Mucosa of stomach (tissue), 1 donor: ENCODE measurements at regions not wholly inside any gene's neighbourhood (a gene's known extent, or its start where the extent isn't known, plus 50 kb on each side); places are given as distances from the start of the nearest gene placed in this dataset.

Experiments
- H3K27me3 ChIP-seq: one replicate; pipeline ENCODE4 v1.7.0; 2013; ENCODE audit warnings: mild to moderate bottlenecking, low read length; ENCODE audit not compliant: control insufficient read depth, insufficient read depth
- H3K36me3 ChIP-seq: one replicate; pipeline ENCODE4 v1.7.0; 2013; ENCODE audit warnings: low read length; ENCODE audit not compliant: control insufficient read depth, insufficient read depth
- H3K4me1 ChIP-seq: one replicate; pipeline ENCODE4 v1.7.0; 2013; ENCODE audit warnings: mild to moderate bottlenecking, low read length; ENCODE audit not compliant: control insufficient read depth, insufficient read depth
- H3K4me3 ChIP-seq: one replicate; pipeline ENCODE4 v1.7.0; 2013; ENCODE audit warnings: low read length
- H3K9ac ChIP-seq: one replicate; pipeline ENCODE4 v1.7.0; 2013; ENCODE audit warnings: mild to moderate bottlenecking, low read length, moderate library complexity
- H3K9me3 ChIP-seq: one replicate; pipeline ENCODE4 v1.7.0; 2013; ENCODE audit warnings: mild to moderate bottlenecking, low read length, moderate library complexity; ENCODE audit not compliant: control insufficient read depth
- donor health status: Pancreatic carcinoma.

- Histone ChIP-seq H3K9me3 (no peaks in the 10 kb centered on the region), H3K4me3 (no peak overlapping the region), H3K4me1 (no peaks in the 10 kb centered on the region), H3K36me3 (no peaks in the 10 kb centered on the region), H3K9ac (no peak overlapping the region), H3K27me3 (no peaks in the 10 kb centered on the region)
These were observed 183.4 kb upstream of the NBEA start for GRCh38 chr13:34758628-34759027.

- no peak overlapping the region for H3K9ac ChIP-seq
- H3K9me3 ChIP-seq = no peaks in the 10 kb centered on the region
- H3K4me1 ChIP-seq = no peaks in the 10 kb centered on the region
- H3K36me3 ChIP-seq = no peaks in the 10 kb centered on the region
- no peak overlapping the region for H3K4me3 ChIP-seq
- no peaks in the 10 kb centered on the region for H3K27me3 ChIP-seq
These were observed 179.8 kb upstream of the NBEA start for GRCh38 chr13:34762312-34762711.

GRCh38 chr13:34764246-34764645 lies 177.8 kb upstream of the NBEA start:
- Histone ChIP-seq H3K4me3 (no peak overlapping the region), H3K36me3 (no peaks in the 10 kb centered on the region), H3K9ac (no peak overlapping the region), H3K27me3 (no peaks in the 10 kb centered on the region), H3K4me1 (no peaks in the 10 kb centered on the region), H3K9me3 (no peaks in the 10 kb centered on the region)

GRCh38 chr13:34765446-34766180 lies 176.5 kb upstream of the NBEA start:
- Histone ChIP-seq H3K9me3 (no peaks in the 10 kb centered on the region), H3K4me1 (no peaks in the 10 kb centered on the region), H3K36me3 (no peaks in the 10 kb centered on the region), H3K4me3 (no peak overlapping the region), H3K9ac (no peak overlapping the region), H3K27me3 (no peaks in the 10 kb centered on the region)

GRCh38 chr13:34767778-34768177 lies 174.3 kb upstream of the NBEA start:
- Histone ChIP-seq H3K4me1 (no peaks in the 10 kb centered on the region), H3K4me3 (no peak overlapping the region), H3K36me3 (no peaks in the 10 kb centered on the region), H3K9me3 (no peaks in the 10 kb centered on the region), H3K9ac (no peak overlapping the region), H3K27me3 (no peaks in the 10 kb centered on the region)

- H3K9ac ChIP-seq = no peak overlapping the region
- H3K27me3 ChIP-seq = no peaks in the 10 kb centered on the region
- no peaks in the 10 kb centered on the region for H3K9me3 ChIP-seq
- no peaks in the 10 kb centered on the region for H3K4me1 ChIP-seq
- no peaks in the 10 kb centered on the region for H3K36me3 ChIP-seq
- no peak overlapping the region for H3K4me3 ChIP-seq
These were observed 169.9 kb upstream of the NBEA start for GRCh38 chr13:34772206-34772605.

GRCh38 chr13:34772881-34773280 lies 169.2 kb upstream of the NBEA start:
- Histone ChIP-seq H3K9me3 (no peaks in the 10 kb centered on the region), H3K4me1 (no peaks in the 10 kb centered on the region), H3K4me3 (no peak overlapping the region), H3K9ac (no peak overlapping the region), H3K36me3 (no peaks in the 10 kb centered on the region), H3K27me3 (no peaks in the 10 kb centered on the region)

GRCh38 chr13:34776390-34776981 lies 165.6 kb upstream of the NBEA start:
- Histone ChIP-seq H3K36me3 (no peaks in the 10 kb centered on the region), H3K4me3 (no peak overlapping the region), H3K9ac (no peak overlapping the region), H3K27me3 (no peaks in the 10 kb centered on the region), H3K4me1 (no peaks in the 10 kb centered on the region), H3K9me3 (no peaks in the 10 kb centered on the region)

- Histone ChIP-seq H3K4me3 (no peak overlapping the region), H3K27me3 (no peaks in the 10 kb centered on the region), H3K4me1 (no peaks in the 10 kb centered on the region), H3K9me3 (no peaks in the 10 kb centered on the region), H3K36me3 (no peaks in the 10 kb centered on the region), H3K9ac (no peak overlapping the region)
These were observed 164.8 kb upstream of the NBEA start for GRCh38 chr13:34777089-34777913.

- H3K27me3 ChIP-seq = no peaks in the 10 kb centered on the region
- H3K9me3 ChIP-seq = no peaks in the 10 kb centered on the region
- no peak overlapping the region for H3K9ac ChIP-seq
- no peaks in the 10 kb centered on the region for H3K36me3 ChIP-seq
- H3K4me1 ChIP-seq = no peaks in the 10 kb centered on the region
- H3K4me3 ChIP-seq = no peak overlapping the region
These were observed 164.2 kb upstream of the NBEA start for GRCh38 chr13:34777914-34778303.

- no peaks in the 10 kb centered on the region for H3K9me3 ChIP-seq
- H3K4me3 ChIP-seq = no peak overlapping the region
- H3K27me3 ChIP-seq = no peaks in the 10 kb centered on the region
- H3K9ac ChIP-seq = no peak overlapping the region
- no peaks in the 10 kb centered on the region for H3K36me3 ChIP-seq
- H3K4me1 ChIP-seq = no peaks in the 10 kb centered on the region
These were observed 162.9 kb upstream of the NBEA start for GRCh38 chr13:34779171-34779570.

GRCh38 chr13:34793301-34793700 lies 148.8 kb upstream of the NBEA start:
- H3K4me3 ChIP-seq = no peak overlapping the region
- no peaks in the 10 kb centered on the region for H3K36me3 ChIP-seq
- no peaks in the 10 kb centered on the region for H3K27me3 ChIP-seq
- H3K9ac ChIP-seq = no peak overlapping the region
- no peaks in the 10 kb centered on the region for H3K4me1 ChIP-seq
- H3K9me3 ChIP-seq = no peaks in the 10 kb centered on the region
